PFSK-1 (cell line): ENCODE measurements at regions not wholly inside any gene's neighbourhood (a gene's known extent, or its start where the extent isn't known, plus 50 kb on each side); places are given as distances from the start of the nearest gene placed in this dataset.

ENCODE experiments used
- FOXP2 ChIP-seq: optimal IDR thresholded peaks from 2 replicates; pipeline ENCODE3; 2011; ENCODE audit warnings: borderline replicate concordance, control low read depth, inconsistent platforms; ENCODE audit not compliant: insufficient read depth; ENCODE audit errors: extremely low read length, extremely low read depth
- POLR2AphosphoS5 ChIP-seq: IDR thresholded peaks from 2 replicates; pipeline ENCODE4 v1.6.1; 2012; ENCODE audit warnings: low read depth, mild to moderate bottlenecking, control low read depth, low read length, moderate library complexity
- REST ChIP-seq, 2 experiments: IDR thresholded peaks; 2 replicates each; pipeline versions ENCODE4 v1.6.1 to v1.8.0; 2011 to 2012; ENCODE audit warnings: low read depth in 2 of 2, low read length in 2 of 2, control low read depth in 1 of 2, inconsistent platforms in 1 of 2, mild to moderate bottlenecking in 1 of 2, moderate library complexity in 1 of 2; ENCODE audit not compliant: insufficient read depth in 1 of 2
- SIN3A ChIP-seq: IDR thresholded peaks from 2 replicates; pipeline ENCODE4 v1.6.1; 2012; ENCODE audit warnings: mild to moderate bottlenecking, low read length, moderate library complexity, borderline replicate concordance; ENCODE audit not compliant: insufficient read depth
- TAF1 ChIP-seq: IDR thresholded peaks from 2 replicates; pipeline ENCODE4 v1.6.1; 2012; ENCODE audit warnings: low read length, control low read depth, borderline replicate concordance; ENCODE audit not compliant: insufficient read depth

- TF ChIP-seq POLR2AphosphoS5: no peak
- TF ChIP-seq SIN3A: no peak
- TF ChIP-seq REST (IDR thresholded peaks at IDR 0.05; ENCODE audit: insufficient read depth in 1 of 2, low read depth in 2 of 2, low read length in 2 of 2): no peak
- TF ChIP-seq TAF1: no peak
- no peak for TF ChIP-seq FOXP2
Measured at GRCh38 chr1:214977110-214977509, 105.4 kb upstream of the KCNK2 start.

- no peak for TF ChIP-seq FOXP2
- no peak for TF ChIP-seq REST (IDR thresholded peaks at IDR 0.05; ENCODE audit: insufficient read depth in 1 of 2, low read depth in 2 of 2, low read length in 2 of 2)
- TF ChIP-seq POLR2AphosphoS5: no peak
- no peak for TF ChIP-seq TAF1
- no peak for TF ChIP-seq SIN3A
Measured at GRCh38 chr1:214977700-214978374, 104.7 kb upstream of the KCNK2 start.

- TF ChIP-seq REST (IDR thresholded peaks at IDR 0.05; ENCODE audit: insufficient read depth in 1 of 2, low read depth in 2 of 2, low read length in 2 of 2) (no peak), TAF1 (no peak), SIN3A (no peak), FOXP2 (no peak), POLR2AphosphoS5 (no peak)
Measured at GRCh38 chr1:214979191-214979590, 103.3 kb upstream of the KCNK2 start.

DNA sequence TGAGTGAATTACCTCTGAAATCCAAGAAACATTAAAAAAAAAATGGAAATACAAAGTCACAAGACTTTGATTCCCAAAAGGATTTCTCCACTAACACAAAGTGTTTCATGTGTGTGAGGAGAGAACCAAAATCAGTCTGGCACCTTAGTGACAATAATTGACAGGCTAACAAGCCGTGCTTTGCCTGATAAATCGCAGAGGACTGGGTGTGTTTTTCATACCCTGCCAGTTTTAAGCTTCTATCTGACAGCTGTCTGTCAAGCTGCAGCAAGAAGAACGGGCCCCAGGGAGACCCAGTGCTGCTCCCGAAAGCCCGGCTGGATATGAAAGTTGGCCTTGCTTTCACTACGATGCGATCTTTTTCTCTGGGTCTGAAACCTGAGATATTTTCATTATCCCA lies 101.6 kb upstream of the KCNK2 start:
- TF ChIP-seq SIN3A: no peak
- TF ChIP-seq TAF1: no peak
- TF ChIP-seq FOXP2: no peak
- no peak for TF ChIP-seq POLR2AphosphoS5
- no peak for TF ChIP-seq REST (IDR thresholded peaks at IDR 0.05; ENCODE audit: insufficient read depth in 1 of 2, low read depth in 2 of 2, low read length in 2 of 2)
